ENCODE measurements at regions not wholly inside any gene's neighbourhood (a gene's known extent, or its start where the extent isn't known, plus 50 kb on each side); places are given as distances from the start of the nearest gene placed in this dataset.

- TF ChIP-seq POLR2AphosphoS5 (IDR thresholded peaks at IDR 0.05; ENCODE audit: low read depth, low read length) (no peak), REST (IDR thresholded peaks at IDR 0.05; ENCODE audit: insufficient read depth in 1 of 2, low read depth in 2 of 2, low read length in 2 of 2) (no peak), SIN3A (IDR thresholded peaks at IDR 0.05; ENCODE audit: borderline replicate concordance, insufficient read depth, low read length) (no peak), TAF1 (IDR thresholded peaks at IDR 0.05; ENCODE audit: borderline replicate concordance, insufficient read depth, low read length) (no peak), FOXP2 (optimal IDR thresholded peaks at IDR 0.05; ENCODE audit: borderline replicate concordance, extremely low read depth, extremely low read length, insufficient read depth) (no peak)
Observed at GRCh38 chr15:47139965-47140364, 577.3 kb upstream of the SEMA6D start.
